Activated T-cell treated with anti-CD3 and anti-CD28 coated beads, Interleukin-2, amount 50 U/mL, for 24 hours (primary cell): ENCODE measurements at regions not wholly inside any gene's neighbourhood (a gene's known extent, or its start where the extent isn't known, plus 50 kb on each side); places are given as distances from the start of the nearest gene placed in this dataset.

Source experiments
- DNase-seq: peaks from one replicate; pipeline ENCODE4 v3.0.0-alpha.2; 2020
- H3K27ac Mint-ChIP-seq: 2 replicates; pipeline ENCODE4 v1.8.0; 2020; ENCODE audit warnings: mild to moderate bottlenecking, mixed read lengths
- H3K27me3 Mint-ChIP-seq: 2 replicates; pipeline ENCODE4 v1.8.0; 2020; ENCODE audit warnings: mixed read lengths
- H3K36me3 Mint-ChIP-seq: 2 replicates; pipeline ENCODE4 v1.8.0; 2020; ENCODE audit warnings: low read depth, mixed read lengths
- H3K4me1 Mint-ChIP-seq: 2 replicates; pipeline ENCODE4 v1.8.0; 2020; ENCODE audit warnings: low read depth, mixed read lengths
- H3K4me3 Mint-ChIP-seq: 2 replicates; pipeline ENCODE4 v1.8.0; 2020; ENCODE audit warnings: mild to moderate bottlenecking, moderate library complexity, mixed read lengths
- H3K9me3 Mint-ChIP-seq: 2 replicates; pipeline ENCODE4 v1.8.0; 2020; ENCODE audit warnings: mixed read lengths

GRCh38 chr14:39731912-39732311 lies 299.7 kb upstream of the FBXO33 start:
- H3K4me3 Mint-ChIP-seq = no peak overlapping the region
- DNase-seq = no peak
- H3K4me1 Mint-ChIP-seq = no peaks in the 10 kb centered on the region

DNA sequence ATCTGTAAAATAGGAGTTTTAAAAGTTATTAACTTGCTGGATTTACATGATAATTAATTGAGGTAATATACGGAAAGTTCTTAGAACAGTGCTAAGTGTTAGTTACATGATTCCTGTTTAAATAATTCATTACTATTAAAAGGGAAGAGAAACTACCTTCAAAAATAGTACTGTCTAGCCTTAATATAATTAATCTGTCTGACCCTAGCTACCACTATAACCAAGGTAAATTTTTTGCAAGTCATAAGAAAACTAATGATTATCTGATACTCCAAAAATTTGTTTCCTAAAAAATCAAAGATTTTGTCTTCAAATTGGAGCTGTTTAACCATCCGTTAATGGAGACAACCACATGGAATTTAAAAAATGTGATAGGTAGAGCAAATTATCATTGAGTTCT lies 294.3 kb upstream of the FBXO33 start:
- H3K27me3 Mint-ChIP-seq = no peaks in the 10 kb centered on the region
- DNase-seq = no peak
- H3K9me3 Mint-ChIP-seq = peaks cover 2% of the 10 kb centered on the region
- no peak overlapping the region for H3K4me3 Mint-ChIP-seq
- peaks cover 3% of the 10 kb centered on the region for H3K4me1 Mint-ChIP-seq
- H3K36me3 Mint-ChIP-seq = no peaks in the 10 kb centered on the region
- no peak overlapping the region for H3K27ac Mint-ChIP-seq

More at GRCh38 chr14:39731912-39732311, 299.7 kb upstream of the FBXO33 start:
- Mint-ChIP-seq H3K27ac (no peak overlapping the region), H3K27me3 (no peaks in the 10 kb centered on the region), H3K36me3 (no peaks in the 10 kb centered on the region), H3K9me3 (peaks cover 2% of the 10 kb centered on the region)

- Mint-ChIP-seq H3K27ac (no peak overlapping the region), H3K9me3 (peaks cover 2% of the 10 kb centered on the region), H3K27me3 (no peaks in the 10 kb centered on the region), H3K4me3 (no peak overlapping the region), H3K36me3 (no peaks in the 10 kb centered on the region), H3K4me1 (peaks cover 3% of the 10 kb centered on the region)
- DNase-seq = no peak
Measured at GRCh38 chr14:39722547-39723273, 290.5 kb upstream of the FBXO33 start.

DNA sequence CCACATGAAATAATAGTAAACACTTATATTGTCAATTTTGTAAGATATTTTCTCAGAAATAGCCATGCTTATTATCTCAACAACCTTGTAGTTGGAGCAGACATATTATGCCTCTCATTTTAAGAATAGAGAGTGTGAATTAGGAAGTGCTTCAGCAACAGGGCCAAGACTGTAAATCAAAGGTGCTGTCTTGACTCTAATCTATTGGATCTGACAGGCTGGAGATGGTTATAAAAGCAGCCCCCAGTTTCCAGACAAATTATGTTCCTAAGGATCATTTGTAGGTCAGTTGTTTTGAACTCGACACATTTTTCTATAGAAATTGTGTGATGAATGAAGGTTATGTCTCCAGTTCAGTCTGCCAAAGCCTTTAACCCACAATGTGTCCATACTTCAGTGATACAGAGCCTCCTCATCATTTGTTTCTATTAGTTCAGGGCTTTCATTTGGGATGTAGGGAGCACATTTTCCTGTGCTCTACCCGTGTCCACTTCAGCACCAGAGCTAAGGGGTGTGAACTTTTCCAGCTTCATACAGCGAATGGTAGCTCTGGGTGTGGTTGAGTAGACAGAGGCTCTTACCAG lies 284.8 kb upstream of the FBXO33 start:
- Mint-ChIP-seq H3K9me3 (peaks cover 2% of the 10 kb centered on the region), H3K4me3 (no peak overlapping the region), H3K27me3 (no peaks in the 10 kb centered on the region), H3K27ac (no peak overlapping the region), H3K36me3 (no peaks in the 10 kb centered on the region), H3K4me1 (peaks cover 1% of the 10 kb centered on the region)
- DNase-seq = no peak

DNA sequence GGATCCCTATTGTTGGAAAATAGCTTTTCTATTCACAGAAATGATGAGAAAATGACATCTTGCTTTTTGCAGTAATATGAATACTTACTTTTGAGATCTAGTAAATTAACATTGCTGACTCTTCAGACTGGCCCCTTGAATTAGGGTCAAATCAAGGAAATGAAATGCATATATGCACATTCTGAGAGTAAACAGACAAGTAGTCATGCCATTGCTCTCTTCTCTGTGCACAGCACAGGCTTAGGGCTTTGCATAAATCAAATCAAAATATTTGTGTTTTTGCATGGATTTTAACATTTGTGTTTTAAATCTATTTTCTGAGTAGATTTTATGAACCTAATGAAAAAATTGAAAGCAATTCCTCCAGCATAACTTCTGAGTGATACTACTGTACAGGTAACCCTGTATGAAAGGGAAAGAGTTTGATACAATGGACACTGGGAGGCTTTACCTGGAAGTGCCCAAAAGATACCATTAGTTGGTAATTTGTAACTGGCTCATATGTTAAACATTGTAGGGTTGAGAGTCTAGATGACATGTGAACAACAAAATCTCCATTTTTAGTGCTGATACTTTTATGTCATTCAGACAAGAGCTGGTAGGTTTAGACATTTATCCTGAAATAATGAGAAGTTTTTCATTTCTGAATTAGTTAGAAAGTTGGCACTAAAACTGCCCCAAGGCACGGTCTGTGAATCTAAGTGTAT lies 280.2 kb upstream of the FBXO33 start:
- Mint-ChIP-seq H3K4me3 (no peak overlapping the region), H3K36me3 (no peaks in the 10 kb centered on the region), H3K9me3 (no peaks in the 10 kb centered on the region), H3K27ac (no peak overlapping the region), H3K27me3 (no peaks in the 10 kb centered on the region), H3K4me1 (no peaks in the 10 kb centered on the region)
- DNase-seq = no peak

- Mint-ChIP-seq H3K9me3 (peaks cover 12% of the 10 kb centered on the region), H3K27ac (no peak overlapping the region), H3K4me3 (no peak overlapping the region), H3K4me1 (no peaks in the 10 kb centered on the region), H3K36me3 (no peaks in the 10 kb centered on the region), H3K27me3 (no peaks in the 10 kb centered on the region)
- DNase-seq = no peak
Measured at GRCh38 chr14:39704594-39704993, 272.4 kb upstream of the FBXO33 start.

DNA sequence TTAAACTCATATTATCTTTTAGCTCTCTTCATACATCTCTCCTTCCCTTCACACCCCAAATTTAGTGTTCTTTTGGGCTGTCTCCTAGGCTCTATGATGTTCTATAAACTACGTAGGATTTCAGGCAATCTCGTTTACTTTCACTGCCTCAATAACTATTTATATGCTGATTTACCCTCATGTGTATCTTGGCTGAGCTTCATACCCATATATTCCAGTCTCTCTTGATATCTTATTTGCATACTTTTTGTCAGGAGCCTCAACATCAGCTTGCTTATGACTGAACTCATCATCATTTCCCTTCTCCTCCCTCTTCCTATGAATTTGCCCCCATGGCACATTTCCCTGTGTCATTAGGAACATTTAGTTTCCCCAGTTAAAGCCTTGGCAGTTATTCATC lies 262.1 kb upstream of the FBXO33 start:
- Mint-ChIP-seq H3K36me3 (no peaks in the 10 kb centered on the region), H3K27ac (no peak overlapping the region), H3K4me3 (no peak overlapping the region), H3K9me3 (peaks cover 18% of the 10 kb centered on the region), H3K4me1 (peaks cover 3% of the 10 kb centered on the region), H3K27me3 (no peaks in the 10 kb centered on the region)
- no peak for DNase-seq

- H3K4me1 Mint-ChIP-seq = peaks cover 44% of the 10 kb centered on the region
- no peaks in the 10 kb centered on the region for H3K27me3 Mint-ChIP-seq
- peak overlapping the region; percentile 77 for H3K27ac Mint-ChIP-seq
- H3K9me3 Mint-ChIP-seq = no peaks in the 10 kb centered on the region
- DNase-seq = no peak
- no peak overlapping the region for H3K4me3 Mint-ChIP-seq
- H3K36me3 Mint-ChIP-seq = no peaks in the 10 kb centered on the region
Measured at GRCh38 chr14:39683691-39684260, 251.5 kb upstream of the FBXO33 start.

- peak overlapping the region; percentile 88 for H3K27ac Mint-ChIP-seq
Measured at GRCh38 chr14:39682582-39682981, 250.3 kb upstream of the FBXO33 start.

DNA sequence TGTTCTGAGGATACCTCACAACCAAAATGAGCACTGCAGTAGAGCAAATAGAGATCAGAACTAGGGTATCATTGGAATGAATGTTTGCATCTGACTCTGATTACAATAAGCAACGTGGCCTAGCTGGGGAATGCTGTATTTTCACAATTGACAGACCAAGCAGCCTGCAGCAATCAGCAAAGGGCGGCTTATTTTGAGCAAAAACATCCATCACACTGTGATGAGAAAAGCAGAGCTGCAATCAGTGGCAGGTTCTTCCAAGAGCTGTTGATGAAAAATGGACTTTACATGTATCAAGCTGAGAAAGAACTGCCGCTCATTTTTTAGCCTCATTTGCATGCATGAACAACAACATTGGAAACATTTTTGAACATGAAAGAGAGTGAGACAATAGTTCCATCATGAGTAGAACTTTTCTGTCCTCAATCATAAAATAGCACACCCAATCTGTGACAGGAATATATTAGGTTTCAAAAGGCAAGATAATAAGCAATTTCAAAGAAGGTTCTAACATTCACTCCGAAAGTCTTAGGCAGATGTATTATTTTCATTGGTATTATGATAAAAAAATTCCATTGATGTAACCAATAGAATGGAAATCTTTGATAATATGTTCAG lies 249.7 kb upstream of the FBXO33 start:
- no peak for DNase-seq
- Mint-ChIP-seq H3K4me1 (peaks cover 49% of the 10 kb centered on the region), H3K36me3 (no peaks in the 10 kb centered on the region), H3K27ac (peak overlapping the region; percentile 88), H3K9me3 (peaks cover 3% of the 10 kb centered on the region), H3K27me3 (no peaks in the 10 kb centered on the region), H3K4me3 (no peak overlapping the region)

More at GRCh38 chr14:39682582-39682981, 250.3 kb upstream of the FBXO33 start:
- Mint-ChIP-seq H3K27me3 (no peaks in the 10 kb centered on the region), H3K36me3 (no peaks in the 10 kb centered on the region), H3K4me3 (peak overlapping the region; percentile 21), H3K4me1 (peaks cover 49% of the 10 kb centered on the region), H3K9me3 (no peaks in the 10 kb centered on the region)
- DNase-seq = no peak

- no peaks in the 10 kb centered on the region for H3K27me3 Mint-ChIP-seq
- DNase-seq = no peak
- H3K9me3 Mint-ChIP-seq = peaks cover 3% of the 10 kb centered on the region
- no peak overlapping the region for H3K4me3 Mint-ChIP-seq
- H3K27ac Mint-ChIP-seq = no peak overlapping the region
- H3K36me3 Mint-ChIP-seq = no peaks in the 10 kb centered on the region
- peaks cover 47% of the 10 kb centered on the region for H3K4me1 Mint-ChIP-seq
Measured at GRCh38 chr14:39680777-39681176, 248.5 kb upstream of the FBXO33 start.

GRCh38 chr14:39673734-39674133 lies 241.5 kb upstream of the FBXO33 start:
- Mint-ChIP-seq H3K27me3 (no peaks in the 10 kb centered on the region), H3K36me3 (no peaks in the 10 kb centered on the region), H3K4me3 (no peak overlapping the region), H3K9me3 (peaks cover 7% of the 10 kb centered on the region), H3K27ac (peak overlapping the region; percentile 1), H3K4me1 (peaks cover 28% of the 10 kb centered on the region)
- no peak for DNase-seq

DNA sequence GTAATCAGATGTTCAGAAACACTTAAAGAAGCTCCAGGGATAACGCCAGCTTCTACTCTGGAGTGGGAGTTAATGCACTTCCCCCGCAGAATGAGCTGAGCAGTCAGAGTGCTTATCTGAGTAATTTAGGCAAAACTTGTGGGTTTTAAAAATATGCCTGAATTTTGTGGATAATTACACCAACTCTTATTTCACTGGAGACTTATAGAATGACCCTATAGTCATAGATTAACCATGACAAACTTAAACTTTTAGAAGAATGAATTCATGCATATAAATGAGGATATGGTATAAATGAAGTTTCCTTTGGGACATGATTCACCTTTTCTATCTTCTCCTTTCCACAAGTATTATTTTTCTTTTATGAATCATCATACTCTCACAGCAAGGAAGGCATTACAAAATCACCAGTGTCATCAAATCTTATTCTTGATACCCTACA lies 241.1 kb upstream of the FBXO33 start:
- H3K27ac Mint-ChIP-seq = no peak overlapping the region
- H3K27me3 Mint-ChIP-seq = no peaks in the 10 kb centered on the region
- H3K4me1 Mint-ChIP-seq = peaks cover 30% of the 10 kb centered on the region
- no peaks in the 10 kb centered on the region for H3K36me3 Mint-ChIP-seq
- DNase-seq = no peak
- H3K4me3 Mint-ChIP-seq = no peak overlapping the region
- peaks cover 7% of the 10 kb centered on the region for H3K9me3 Mint-ChIP-seq

- H3K27ac Mint-ChIP-seq = no peak overlapping the region
- DNase-seq = no peak
- H3K9me3 Mint-ChIP-seq = peaks cover 3% of the 10 kb centered on the region
- no peaks in the 10 kb centered on the region for H3K27me3 Mint-ChIP-seq
- H3K36me3 Mint-ChIP-seq = no peaks in the 10 kb centered on the region
- H3K4me3 Mint-ChIP-seq = no peak overlapping the region
- H3K4me1 Mint-ChIP-seq = peaks cover 38% of the 10 kb centered on the region
Measured at GRCh38 chr14:39668449-39668848, 236.2 kb upstream of the FBXO33 start.
